ENCODE measurements at regions not wholly inside any gene's neighbourhood (a gene's known extent, or its start where the extent isn't known, plus 50 kb on each side); places are given as distances from the start of the nearest gene placed in this dataset.

GRCh38 chr9:129561594-129562281 lies 59.2 kb downstream of the C9orf50 start:
- Mint-ChIP-seq H3K27ac (ENCODE audit: unreplicated experiment) (no peak overlapping the region), H3K27me3 (ENCODE audit: low read depth) (no peaks in the 10 kb centered on the region), H3K9me3 (no peaks in the 10 kb centered on the region), H3K4me1 (peaks cover 59% of the 10 kb centered on the region), H3K4me3 (peak overlapping the region; percentile 54), H3K36me3 (ENCODE audit: low read depth) (no peaks in the 10 kb centered on the region)
- no peak for TF ChIP-seq CTCF (conservative IDR thresholded peaks at IDR 0.05)
- no peak for DNase-seq (ENCODE audit: low read depth, low spot score)

- peaks cover 64% of the 10 kb centered on the region for H3K4me1 Mint-ChIP-seq
- DNase-seq (ENCODE audit: low read depth, low spot score): no peak
- no peaks in the 10 kb centered on the region for H3K27me3 Mint-ChIP-seq (ENCODE audit: low read depth)
- no peaks in the 10 kb centered on the region for H3K36me3 Mint-ChIP-seq (ENCODE audit: low read depth)
- peak overlapping the region; percentile 65 for H3K27ac Mint-ChIP-seq (ENCODE audit: unreplicated experiment)
- TF ChIP-seq CTCF (conservative IDR thresholded peaks at IDR 0.05): no peak
- no peaks in the 10 kb centered on the region for H3K9me3 Mint-ChIP-seq
- H3K4me3 Mint-ChIP-seq: peak overlapping the region; percentile 45
Observed at GRCh38 chr9:129560881-129561306, 60.0 kb downstream of the C9orf50 start.

- TF ChIP-seq CTCF (conservative IDR thresholded peaks at IDR 0.05): no peak
- DNase-seq (ENCODE audit: low read depth, low spot score): no peak
- Mint-ChIP-seq H3K4me1 (peaks cover 74% of the 10 kb centered on the region), H3K27me3 (ENCODE audit: low read depth) (no peaks in the 10 kb centered on the region), H3K27ac (ENCODE audit: unreplicated experiment) (peak overlapping the region; percentile 51), H3K36me3 (ENCODE audit: low read depth) (no peaks in the 10 kb centered on the region), H3K4me3 (peak overlapping the region; percentile 66), H3K9me3 (no peaks in the 10 kb centered on the region)
Observed at GRCh38 chr9:129559506-129559881, 61.4 kb downstream of the C9orf50 start.

- DNase-seq (ENCODE audit: low read depth, low spot score): no peak
- Mint-ChIP-seq H3K27me3 (ENCODE audit: low read depth) (no peaks in the 10 kb centered on the region), H3K36me3 (ENCODE audit: low read depth) (no peaks in the 10 kb centered on the region), H3K9me3 (no peaks in the 10 kb centered on the region), H3K4me3 (peak overlapping the region; percentile 66), H3K4me1 (peaks cover 80% of the 10 kb centered on the region), H3K27ac (ENCODE audit: unreplicated experiment) (peak overlapping the region; percentile 51)
- TF ChIP-seq CTCF (conservative IDR thresholded peaks at IDR 0.05): no peak
Observed at GRCh38 chr9:129558551-129559505, 62.1 kb downstream of the C9orf50 start.

GRCh38 chr9:129558063-129558550 lies 62.8 kb downstream of the C9orf50 start:
- peaks cover 80% of the 10 kb centered on the region for H3K4me1 Mint-ChIP-seq

More at GRCh38 chr9:129558063-129558550, 62.8 kb downstream of the C9orf50 start:
- H3K36me3 Mint-ChIP-seq (ENCODE audit: low read depth): no peaks in the 10 kb centered on the region
- no peak for TF ChIP-seq CTCF (conservative IDR thresholded peaks at IDR 0.05)
- DNase-seq (ENCODE audit: low read depth, low spot score): no peak
- H3K27me3 Mint-ChIP-seq (ENCODE audit: low read depth): no peaks in the 10 kb centered on the region
- H3K4me3 Mint-ChIP-seq: peak overlapping the region; percentile 19
- H3K27ac Mint-ChIP-seq (ENCODE audit: unreplicated experiment): peak overlapping the region; percentile 90
- no peaks in the 10 kb centered on the region for H3K9me3 Mint-ChIP-seq
